CD4-positive, alpha-beta T cell treated with Interleukin-6 at 100 ng/mL for 8 hours (primary cell): ENCODE measurements at regions not wholly inside any gene's neighbourhood (a gene's known extent, or its start where the extent isn't known, plus 50 kb on each side); places are given as distances from the start of the nearest gene placed in this dataset.
"Not testable (repeated sequence)": the region's sequence is repeated elsewhere in the genome, so short reads cannot be mapped to it uniquely, and the experiment has no call there.

Experiments used
- DNase-seq: peaks from one replicate; pipeline ENCODE4 v3.0.0-alpha.2; 2020; ENCODE audit warnings: mixed read lengths, low spot score

GRCh38 chrX:13381514-13381913 lies 61.7 kb upstream of the ATXN3L start:
- DNase-seq = no peak

- DNase-seq = no peak
Observed at GRCh38 chrX:13380211-13380610, 60.4 kb upstream of the ATXN3L start.

- DNase-seq = not testable (repeated sequence)
Observed at GRCh38 chrX:13378562-13379518, 59.0 kb upstream of the ATXN3L start.

DNA sequence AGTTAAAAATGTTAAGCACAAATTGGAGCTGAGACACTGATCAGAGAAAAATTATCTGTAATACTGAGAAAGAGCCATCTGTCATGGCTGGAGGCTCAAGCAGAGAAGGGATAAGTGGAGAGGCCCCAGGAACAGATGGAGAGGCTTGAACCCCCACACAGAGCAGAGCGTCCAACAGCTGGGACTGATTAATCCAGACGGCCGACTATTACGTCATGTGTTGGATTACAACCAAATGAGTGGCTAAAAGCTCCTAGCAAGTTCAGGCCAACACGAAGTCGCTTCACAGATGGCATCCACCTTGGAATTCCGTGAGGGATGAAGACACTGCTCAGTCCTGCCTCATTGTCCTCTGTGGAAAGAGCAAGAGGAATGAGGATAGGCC lies 57.7 kb upstream of the ATXN3L start:
- DNase-seq = no peak

DNA sequence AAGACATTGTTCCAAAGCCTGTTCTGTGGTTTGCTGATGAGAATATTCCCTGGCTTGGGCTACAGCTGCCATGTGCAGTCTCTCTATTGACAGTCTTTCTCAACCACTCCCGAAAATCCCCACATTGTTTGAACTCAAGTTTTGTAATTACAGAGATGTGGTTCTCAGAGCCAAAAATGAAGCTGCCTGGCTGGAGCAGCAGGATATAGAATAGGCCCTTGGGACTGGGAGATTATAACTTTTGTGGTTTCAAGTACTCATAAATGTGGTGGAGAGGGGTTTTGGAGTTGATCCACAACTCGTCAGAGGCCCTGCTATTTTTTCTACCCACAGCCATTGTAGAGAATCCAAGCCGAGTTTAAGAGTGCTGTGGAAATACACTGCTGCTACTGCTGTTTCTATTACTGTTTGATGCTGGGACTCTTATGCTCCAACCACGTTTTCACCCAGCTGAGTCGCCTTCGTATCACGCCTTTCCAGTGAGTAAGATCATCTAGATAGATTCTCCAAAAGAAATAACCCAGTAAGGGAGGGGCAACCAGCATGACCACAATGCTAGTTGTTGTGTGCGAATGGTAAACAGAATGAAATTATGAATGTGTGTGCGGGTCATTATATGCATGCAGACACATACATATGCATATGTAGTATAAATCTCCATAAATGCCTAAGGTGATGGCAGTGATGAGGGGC lies 57.1 kb upstream of the ATXN3L start:
- no peak for DNase-seq

GRCh38 chrX:13375596-13375995 lies 55.7 kb upstream of the ATXN3L start:
- not testable (repeated sequence) for DNase-seq

- DNase-seq = no peak
Observed at GRCh38 chrX:13374364-13374763, 54.5 kb upstream of the ATXN3L start.

- DNase-seq = no peak
Observed at GRCh38 chrX:13373431-13374187, 53.8 kb upstream of the ATXN3L start.

GRCh38 chrX:13373027-13373426 lies 53.2 kb upstream of the ATXN3L start:
- no peak for DNase-seq

- no peak for DNase-seq
Observed at GRCh38 chrX:13372203-13372980, 52.5 kb upstream of the ATXN3L start.

GRCh38 chrX:13371186-13371585 lies 51.3 kb upstream of the ATXN3L start:
- no peak for DNase-seq

- DNase-seq = no peak
Observed at GRCh38 chrX:13370713-13371112, 50.9 kb upstream of the ATXN3L start.
